ENCODE measurements at regions not wholly inside any gene's neighbourhood (a gene's known extent, or its start where the extent isn't known, plus 50 kb on each side); places are given as distances from the start of the nearest gene placed in this dataset.
"Not testable (repeated sequence)": the region's sequence is repeated elsewhere in the genome, so short reads cannot be mapped to it uniquely, and the experiment has no call there.

GRCh38 chr5:67887748-67888161 lies 327.8 kb upstream of the PIK3R1 start:
- Mint-ChIP-seq H3K4me3 (no peak overlapping the region), H3K27me3 (ENCODE audit: low read depth) (no peaks in the 10 kb centered on the region), H3K36me3 (ENCODE audit: low read depth) (no peaks in the 10 kb centered on the region), H3K4me1 (ENCODE audit: low read depth) (no peaks in the 10 kb centered on the region), H3K9me3 (no peaks in the 10 kb centered on the region), H3K27ac (no peak overlapping the region)
- DNase-seq (ENCODE audit: low spot score) = no peak

GRCh38 chr5:67886761-67887160 lies 328.8 kb upstream of the PIK3R1 start:
- H3K4me1 Mint-ChIP-seq (ENCODE audit: low read depth) = no peaks in the 10 kb centered on the region
- no peaks in the 10 kb centered on the region for H3K9me3 Mint-ChIP-seq
- no peak overlapping the region for H3K27ac Mint-ChIP-seq
- no peaks in the 10 kb centered on the region for H3K36me3 Mint-ChIP-seq (ENCODE audit: low read depth)
- H3K4me3 Mint-ChIP-seq = no peak overlapping the region
- DNase-seq (ENCODE audit: low spot score) = no peak
- H3K27me3 Mint-ChIP-seq (ENCODE audit: low read depth) = no peaks in the 10 kb centered on the region

GRCh38 chr5:67880876-67881275 lies 334.7 kb upstream of the PIK3R1 start:
- Mint-ChIP-seq H3K4me3 (no peak overlapping the region), H3K27me3 (ENCODE audit: low read depth) (no peaks in the 10 kb centered on the region), H3K9me3 (no peaks in the 10 kb centered on the region), H3K36me3 (ENCODE audit: low read depth) (no peaks in the 10 kb centered on the region), H3K27ac (no peak overlapping the region), H3K4me1 (ENCODE audit: low read depth) (no peaks in the 10 kb centered on the region)
- DNase-seq (ENCODE audit: low spot score) = no peak

- Mint-ChIP-seq H3K36me3 (ENCODE audit: low read depth) (no peaks in the 10 kb centered on the region), H3K4me3 (no peak overlapping the region), H3K27me3 (ENCODE audit: low read depth) (no peaks in the 10 kb centered on the region), H3K27ac (no peak overlapping the region), H3K4me1 (ENCODE audit: low read depth) (no peaks in the 10 kb centered on the region), H3K9me3 (no peaks in the 10 kb centered on the region)
- no peak for DNase-seq (ENCODE audit: low spot score)
Observed at GRCh38 chr5:67880511-67880805, 335.1 kb upstream of the PIK3R1 start.

- Mint-ChIP-seq H3K9me3 (no peaks in the 10 kb centered on the region), H3K4me3 (no peak overlapping the region), H3K27me3 (ENCODE audit: low read depth) (no peaks in the 10 kb centered on the region), H3K4me1 (ENCODE audit: low read depth) (no peaks in the 10 kb centered on the region), H3K36me3 (ENCODE audit: low read depth) (no peaks in the 10 kb centered on the region), H3K27ac (no peak overlapping the region)
- no peak for DNase-seq (ENCODE audit: low spot score)
Observed at GRCh38 chr5:67879620-67880510, 335.7 kb upstream of the PIK3R1 start.

GRCh38 chr5:67878933-67879332 lies 336.6 kb upstream of the PIK3R1 start:
- H3K4me1 Mint-ChIP-seq (ENCODE audit: low read depth) = no peaks in the 10 kb centered on the region
- no peaks in the 10 kb centered on the region for H3K27me3 Mint-ChIP-seq (ENCODE audit: low read depth)
- no peak for DNase-seq (ENCODE audit: low spot score)
- H3K4me3 Mint-ChIP-seq = no peak overlapping the region
- no peaks in the 10 kb centered on the region for H3K36me3 Mint-ChIP-seq (ENCODE audit: low read depth)
- H3K9me3 Mint-ChIP-seq = no peaks in the 10 kb centered on the region
- no peak overlapping the region for H3K27ac Mint-ChIP-seq

- Mint-ChIP-seq H3K4me3 (no peak overlapping the region), H3K27ac (no peak overlapping the region), H3K27me3 (ENCODE audit: low read depth) (no peaks in the 10 kb centered on the region), H3K9me3 (no peaks in the 10 kb centered on the region), H3K4me1 (ENCODE audit: low read depth) (no peaks in the 10 kb centered on the region), H3K36me3 (ENCODE audit: low read depth) (no peaks in the 10 kb centered on the region)
- DNase-seq (ENCODE audit: low spot score) = no peak
Observed at GRCh38 chr5:67876371-67876770, 339.2 kb upstream of the PIK3R1 start.

- Mint-ChIP-seq H3K36me3 (ENCODE audit: low read depth) (no peaks in the 10 kb centered on the region), H3K4me3 (no peak overlapping the region), H3K27ac (no peak overlapping the region), H3K27me3 (ENCODE audit: low read depth) (no peaks in the 10 kb centered on the region), H3K4me1 (ENCODE audit: low read depth) (no peaks in the 10 kb centered on the region), H3K9me3 (no peaks in the 10 kb centered on the region)
- no peak for DNase-seq (ENCODE audit: low spot score)
Observed at GRCh38 chr5:67875601-67876000, 340.0 kb upstream of the PIK3R1 start.

- H3K4me1 Mint-ChIP-seq (ENCODE audit: low read depth) = no peaks in the 10 kb centered on the region
- H3K27ac Mint-ChIP-seq = no peak overlapping the region
- no peaks in the 10 kb centered on the region for H3K27me3 Mint-ChIP-seq (ENCODE audit: low read depth)
- no peak for DNase-seq (ENCODE audit: low spot score)
- H3K9me3 Mint-ChIP-seq = no peaks in the 10 kb centered on the region
- H3K4me3 Mint-ChIP-seq = no peak overlapping the region
- no peaks in the 10 kb centered on the region for H3K36me3 Mint-ChIP-seq (ENCODE audit: low read depth)
Observed at GRCh38 chr5:67873935-67874334, 341.6 kb upstream of the PIK3R1 start.

- no peak overlapping the region for H3K4me3 Mint-ChIP-seq
Observed at GRCh38 chr5:67870662-67871061, 344.9 kb upstream of the PIK3R1 start.

GRCh38 chr5:67864335-67864734 lies 351.2 kb upstream of the PIK3R1 start:
- not testable (repeated sequence) for H3K4me1 Mint-ChIP-seq (ENCODE audit: low read depth); H3K4me3 Mint-ChIP-seq; H3K9me3 Mint-ChIP-seq; DNase-seq (ENCODE audit: low spot score); H3K27ac Mint-ChIP-seq; H3K36me3 Mint-ChIP-seq (ENCODE audit: low read depth); H3K27me3 Mint-ChIP-seq (ENCODE audit: low read depth)

More at GRCh38 chr5:67870662-67871061, 344.9 kb upstream of the PIK3R1 start:
- Mint-ChIP-seq H3K36me3 (ENCODE audit: low read depth) (no peaks in the 10 kb centered on the region), H3K27me3 (ENCODE audit: low read depth) (no peaks in the 10 kb centered on the region), H3K27ac (no peak overlapping the region), H3K4me1 (ENCODE audit: low read depth) (no peaks in the 10 kb centered on the region), H3K9me3 (no peaks in the 10 kb centered on the region)
- no peak for DNase-seq (ENCODE audit: low spot score)

GRCh38 chr5:67858471-67859031 lies 357.0 kb upstream of the PIK3R1 start:
- H3K36me3 Mint-ChIP-seq (ENCODE audit: low read depth) = no peaks in the 10 kb centered on the region
- H3K27me3 Mint-ChIP-seq (ENCODE audit: low read depth) = no peaks in the 10 kb centered on the region
- no peak overlapping the region for H3K27ac Mint-ChIP-seq

GRCh38 chr5:67857502-67857901 lies 358.1 kb upstream of the PIK3R1 start:
- no peaks in the 10 kb centered on the region for H3K9me3 Mint-ChIP-seq
- H3K36me3 Mint-ChIP-seq (ENCODE audit: low read depth) = no peaks in the 10 kb centered on the region
- no peaks in the 10 kb centered on the region for H3K4me1 Mint-ChIP-seq (ENCODE audit: low read depth)
- DNase-seq (ENCODE audit: low spot score) = no peak
- H3K4me3 Mint-ChIP-seq = no peak overlapping the region
- H3K27ac Mint-ChIP-seq = no peak overlapping the region
- H3K27me3 Mint-ChIP-seq (ENCODE audit: low read depth) = no peaks in the 10 kb centered on the region

More at GRCh38 chr5:67858471-67859031, 357.0 kb upstream of the PIK3R1 start:
- DNase-seq (ENCODE audit: low spot score) = no peak
- no peaks in the 10 kb centered on the region for H3K4me1 Mint-ChIP-seq (ENCODE audit: low read depth)
- H3K4me3 Mint-ChIP-seq = no peak overlapping the region
- no peaks in the 10 kb centered on the region for H3K9me3 Mint-ChIP-seq

- Mint-ChIP-seq H3K4me1 (ENCODE audit: low read depth) (no peaks in the 10 kb centered on the region), H3K27ac (no peak overlapping the region), H3K9me3 (no peaks in the 10 kb centered on the region), H3K27me3 (ENCODE audit: low read depth) (no peaks in the 10 kb centered on the region), H3K36me3 (ENCODE audit: low read depth) (no peaks in the 10 kb centered on the region), H3K4me3 (no peak overlapping the region)
- no peak for DNase-seq (ENCODE audit: low spot score)
Observed at GRCh38 chr5:67855523-67855922, 360.0 kb upstream of the PIK3R1 start.

- not testable (repeated sequence) for H3K4me3 Mint-ChIP-seq; DNase-seq (ENCODE audit: low spot score); H3K4me1 Mint-ChIP-seq (ENCODE audit: low read depth); H3K27ac Mint-ChIP-seq; H3K27me3 Mint-ChIP-seq (ENCODE audit: low read depth); H3K9me3 Mint-ChIP-seq; H3K36me3 Mint-ChIP-seq (ENCODE audit: low read depth)
Observed at GRCh38 chr5:67850906-67851305, 364.6 kb upstream of the PIK3R1 start.

Measured in T-helper 2 cell treated with Interferon-gamma antibody and Interleukin-4, amounts not matched to agents 5 μg/mL and 100 μg/mL, for 36 hours (primary cell).